Calu3 (cell line): ENCODE measurements at regions not wholly inside any gene's neighbourhood (a gene's known extent, or its start where the extent isn't known, plus 50 kb on each side); places are given as distances from the start of the nearest gene placed in this dataset.

Source experiments
- BruUV-seq: library from RNA; stranded (reverse); fragments of 400-500 nt; replicated peaks from 2 replicates; lab custom pipeline; 2021; lab: Mats Ljungman, UMichigan
- CTCF ChIA-PET: fragments of 300-600 bp; sonication (Branson Sonifier 250); formaldehyde crosslinking; loops from one replicate; lab custom pipeline; 2022; ENCODE audit warnings: antibody characterized with exemption; lab: Charles Lee
- DNase-seq: peaks from one replicate; pipeline ENCODE4 v3.0.0; 2022
- H3K27ac Mint-ChIP-seq: one replicate; pipeline ENCODE4 v1.8.0; 2022; ENCODE audit warnings: mixed read lengths; ENCODE audit not compliant: unreplicated experiment
- H3K27me3 Mint-ChIP-seq: one replicate; pipeline ENCODE4 v1.8.0; 2022; ENCODE audit warnings: mixed read lengths; ENCODE audit not compliant: unreplicated experiment
- H3K36me3 Mint-ChIP-seq: one replicate; pipeline ENCODE4 v1.8.0; 2022; ENCODE audit warnings: mild to moderate bottlenecking, moderate library complexity, mixed read lengths; ENCODE audit not compliant: insufficient read depth, unreplicated experiment
- H3K4me1 Mint-ChIP-seq: one replicate; pipeline ENCODE4 v1.8.0; 2022; ENCODE audit warnings: mild to moderate bottlenecking, low read depth, mixed read lengths; ENCODE audit not compliant: unreplicated experiment
- H3K4me3 Mint-ChIP-seq: one replicate; pipeline ENCODE4 v1.8.0; 2022; ENCODE audit warnings: mild to moderate bottlenecking, low read depth, moderate library complexity, mixed read lengths; ENCODE audit not compliant: unreplicated experiment
- H3K9me3 Mint-ChIP-seq: one replicate; pipeline ENCODE4 v1.8.0; 2022; ENCODE audit warnings: low read depth, mixed read lengths; ENCODE audit not compliant: unreplicated experiment
- intact Hi-C: fragments of 100-400 bp; cut with micrococcal nuclease; formaldehyde crosslinking; loops from one replicate; pipeline ENCODE4 v1.10.0; 2022; ENCODE audit not compliant: unreplicated experiment
- TF ChIP-seq, protein P1 (sequence below): fragments of 200-600 bp; IDR thresholded peaks from one replicate; pipeline ENCODE4 v1.8.0; 2022; ENCODE audit warnings: antibody characterized with exemption; ENCODE audit not compliant: unreplicated experiment

DNA sequence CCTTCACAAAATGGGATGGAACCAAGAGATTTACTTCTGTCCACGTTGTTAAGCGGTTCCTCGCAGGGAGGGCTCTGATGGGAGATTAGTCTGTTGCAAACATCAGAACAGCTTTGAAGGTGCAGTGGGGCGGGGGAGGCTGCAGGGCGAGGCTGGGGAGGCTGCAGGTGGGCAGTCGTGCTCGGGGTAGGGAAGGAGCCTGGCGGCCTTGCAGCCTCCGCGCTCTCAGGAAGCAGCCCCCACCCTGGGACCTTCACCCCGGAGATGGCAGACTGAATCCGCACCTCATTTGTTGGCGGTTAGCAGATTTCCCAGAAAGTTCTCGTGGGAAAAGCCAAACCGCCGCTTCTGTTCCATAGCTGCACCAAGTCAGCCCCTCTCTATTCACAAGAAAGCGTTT, 237.3 kb downstream of the BRD1 start:
- no peak for DNase-seq
- BruUV-seq, result no TSS peak
- H3K27me3 Mint-ChIP-seq, result peaks cover 43% of the 10 kb centered on the region

DNA sequence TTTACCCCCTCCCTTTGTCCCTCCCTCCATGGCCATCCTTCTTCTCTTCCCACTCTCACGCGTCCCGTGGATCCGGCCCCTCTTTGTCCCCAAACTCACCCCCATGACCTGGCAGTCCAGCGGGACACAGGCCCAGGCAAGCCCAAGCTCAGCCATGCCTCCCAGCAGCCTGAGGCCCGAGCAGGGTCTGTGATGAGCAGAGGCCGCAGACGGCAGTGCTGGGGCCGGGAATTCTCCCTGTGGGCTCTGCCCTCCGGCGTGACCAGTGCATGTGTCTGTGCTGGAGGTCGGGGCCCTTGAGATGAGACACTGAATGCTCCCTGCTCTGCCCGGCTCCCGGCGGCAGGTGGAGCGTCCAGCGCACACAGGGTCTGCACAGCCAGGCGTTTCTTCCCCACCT, 237.9 kb downstream of the BRD1 start:
- no TSS peak for BruUV-seq
- TF ChIP-seq, protein P1, sequence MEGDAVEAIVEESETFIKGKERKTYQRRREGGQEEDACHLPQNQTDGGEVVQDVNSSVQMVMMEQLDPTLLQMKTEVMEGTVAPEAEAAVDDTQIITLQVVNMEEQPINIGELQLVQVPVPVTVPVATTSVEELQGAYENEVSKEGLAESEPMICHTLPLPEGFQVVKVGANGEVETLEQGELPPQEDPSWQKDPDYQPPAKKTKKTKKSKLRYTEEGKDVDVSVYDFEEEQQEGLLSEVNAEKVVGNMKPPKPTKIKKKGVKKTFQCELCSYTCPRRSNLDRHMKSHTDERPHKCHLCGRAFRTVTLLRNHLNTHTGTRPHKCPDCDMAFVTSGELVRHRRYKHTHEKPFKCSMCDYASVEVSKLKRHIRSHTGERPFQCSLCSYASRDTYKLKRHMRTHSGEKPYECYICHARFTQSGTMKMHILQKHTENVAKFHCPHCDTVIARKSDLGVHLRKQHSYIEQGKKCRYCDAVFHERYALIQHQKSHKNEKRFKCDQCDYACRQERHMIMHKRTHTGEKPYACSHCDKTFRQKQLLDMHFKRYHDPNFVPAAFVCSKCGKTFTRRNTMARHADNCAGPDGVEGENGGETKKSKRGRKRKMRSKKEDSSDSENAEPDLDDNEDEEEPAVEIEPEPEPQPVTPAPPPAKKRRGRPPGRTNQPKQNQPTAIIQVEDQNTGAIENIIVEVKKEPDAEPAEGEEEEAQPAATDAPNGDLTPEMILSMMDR, result no peak
- no peaks in the 10 kb centered on the region for H3K9me3 Mint-ChIP-seq
- CTCF ChIA-PET, result no interaction called here
- H3K4me1 Mint-ChIP-seq, result no peaks in the 10 kb centered on the region
- intact Hi-C loops, result no loop called here
- no peaks in the 10 kb centered on the region for H3K36me3 Mint-ChIP-seq
- no peak for DNase-seq
- H3K27me3 Mint-ChIP-seq, result peaks cover 43% of the 10 kb centered on the region
- no peak overlapping the region for H3K27ac Mint-ChIP-seq
- H3K4me3 Mint-ChIP-seq, result no peak overlapping the region

More for the DNA sequence above, 237.3 kb downstream of the BRD1 start:
- TF ChIP-seq, protein P1, result no peak
- no peaks in the 10 kb centered on the region for H3K4me1 Mint-ChIP-seq
- H3K9me3 Mint-ChIP-seq, result no peaks in the 10 kb centered on the region
- CTCF ChIA-PET, result no interaction called here
- intact Hi-C loops, result no loop called here
- H3K36me3 Mint-ChIP-seq, result no peaks in the 10 kb centered on the region
- no peak overlapping the region for H3K4me3 Mint-ChIP-seq
- no peak overlapping the region for H3K27ac Mint-ChIP-seq

DNA sequence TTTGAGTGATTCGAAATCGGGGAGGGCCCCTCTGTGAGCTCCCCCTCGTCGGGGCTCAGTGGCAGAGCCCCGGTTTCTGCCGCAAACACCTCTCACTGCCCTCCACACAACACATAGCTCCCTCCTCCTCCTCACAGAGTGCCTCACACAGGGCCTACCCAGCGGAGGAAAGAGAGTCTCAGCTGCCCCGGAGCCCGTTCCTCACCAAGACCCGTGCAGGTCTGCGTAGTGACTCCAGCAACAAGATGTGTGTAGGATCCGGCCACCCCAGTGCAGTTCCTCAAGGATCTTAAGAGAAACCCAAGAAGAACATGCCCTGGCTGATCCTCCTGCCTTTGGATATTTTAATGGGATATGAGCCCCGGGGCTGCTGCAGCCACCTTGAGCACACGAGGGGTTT, 238.4 kb downstream of the BRD1 start:
- intact Hi-C loops, result no loop called here
- CTCF ChIA-PET, result no interaction called here
- no peak overlapping the region for H3K27ac Mint-ChIP-seq

DNA sequence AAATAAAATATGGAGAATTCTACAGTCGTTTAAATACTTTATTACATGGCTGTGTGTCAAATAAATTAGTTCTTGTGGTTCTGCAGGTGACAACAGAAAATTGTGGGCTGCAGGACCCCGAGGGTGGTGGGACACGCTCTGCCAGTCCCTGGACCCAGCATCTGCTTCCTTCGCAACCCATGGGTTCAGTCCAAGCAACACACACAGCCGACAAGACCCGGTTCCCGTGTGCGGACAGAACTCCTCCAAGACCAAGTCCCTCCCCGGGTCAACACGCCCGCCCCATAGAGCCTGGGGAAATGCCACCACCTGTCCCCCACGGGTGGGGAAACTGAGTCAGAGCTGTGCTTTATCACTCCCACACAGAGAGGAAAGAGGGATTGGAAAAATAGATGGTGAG, 238.9 kb downstream of the BRD1 start:
- TF ChIP-seq, protein P1, result no peak
- BruUV-seq, result no TSS peak
- CTCF ChIA-PET, result no interaction called here
- no peak for DNase-seq
- Mint-ChIP-seq H3K27ac (no peak overlapping the region), H3K27me3 (peaks cover 52% of the 10 kb centered on the region), H3K4me3 (no peak overlapping the region), H3K36me3 (no peaks in the 10 kb centered on the region), H3K9me3 (no peaks in the 10 kb centered on the region), H3K4me1 (no peaks in the 10 kb centered on the region)
- intact Hi-C loops, result no loop called here

More for the DNA sequence above, 238.4 kb downstream of the BRD1 start:
- H3K36me3 Mint-ChIP-seq, result no peaks in the 10 kb centered on the region
- BruUV-seq, result no TSS peak
- no peak for DNase-seq
- TF ChIP-seq, protein P1, result no peak
- H3K9me3 Mint-ChIP-seq, result no peaks in the 10 kb centered on the region
- H3K4me3 Mint-ChIP-seq, result no peak overlapping the region
- H3K27me3 Mint-ChIP-seq, result peaks cover 47% of the 10 kb centered on the region
- H3K4me1 Mint-ChIP-seq, result no peaks in the 10 kb centered on the region
